SH-SY5Y (cell line): ENCODE measurements at regions not wholly inside any gene's neighbourhood (a gene's known extent, or its start where the extent isn't known, plus 50 kb on each side); places are given as distances from the start of the nearest gene placed in this dataset.

ENCODE experiments used
- GATA2 ChIP-seq: IDR thresholded peaks from 2 replicates; pipeline ENCODE4 v1.6.1; 2011; ENCODE audit warnings: mild to moderate bottlenecking, low read depth, low read length
- GATA3 ChIP-seq: IDR thresholded peaks from 2 replicates; pipeline ENCODE4 v1.6.1; 2011; ENCODE audit warnings: low read depth, mild to moderate bottlenecking, low read length, moderate library complexity

- TF ChIP-seq GATA2 = no peak
- TF ChIP-seq GATA3 = no peak
Measured at GRCh38 chr2:53582556-53582955, 185.0 kb upstream of the CHAC2 start.
